ENCODE measurements at regions not wholly inside any gene's neighbourhood (a gene's known extent, or its start where the extent isn't known, plus 50 kb on each side); places are given as distances from the start of the nearest gene placed in this dataset.

GRCh38 chr10:63077800-63078199 is 55.3 kb upstream of the NRBF2 start:
- H3K27ac Mint-ChIP-seq, result no peak overlapping the region
- H3K4me1 Mint-ChIP-seq (ENCODE audit: low read depth), result no peaks in the 10 kb centered on the region
- peaks cover under 1% of the 10 kb centered on the region for H3K27me3 Mint-ChIP-seq
- H3K36me3 Mint-ChIP-seq (ENCODE audit: insufficient read depth), result no peaks in the 10 kb centered on the region
- H3K9me3 Mint-ChIP-seq (ENCODE audit: low read depth), result no peaks in the 10 kb centered on the region
- no peak overlapping the region for H3K4me3 Mint-ChIP-seq (ENCODE audit: low read depth)
- DNase-seq (ENCODE audit: low spot score, unreplicated experiment), result no peak
- no peak for TF ChIP-seq CTCF (IDR thresholded peaks at IDR 0.05; ENCODE audit: unreplicated experiment)

DNA sequence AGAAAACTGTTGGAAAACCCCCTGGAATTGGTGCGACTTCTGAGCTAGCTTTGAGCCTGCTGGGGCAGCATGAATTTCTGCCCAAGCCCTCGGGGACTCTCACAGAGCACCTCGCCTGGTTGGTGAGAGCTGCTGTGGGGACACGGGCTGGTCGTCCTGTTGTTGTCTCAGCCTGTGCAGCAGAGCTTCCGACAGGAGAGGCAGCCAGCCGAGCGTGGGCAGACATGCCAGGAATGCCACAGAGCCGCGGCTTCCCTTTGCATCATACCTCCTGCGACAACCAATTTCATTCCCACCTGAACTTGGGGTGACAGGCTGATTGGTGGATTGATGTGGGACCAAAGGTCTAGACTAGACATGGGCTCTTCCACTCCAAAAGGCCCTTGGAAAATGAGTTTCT is 60.2 kb upstream of the NRBF2 start:
- H3K36me3 Mint-ChIP-seq (ENCODE audit: insufficient read depth), result no peaks in the 10 kb centered on the region
- H3K4me3 Mint-ChIP-seq (ENCODE audit: low read depth), result no peak overlapping the region
- no peak for DNase-seq (ENCODE audit: low spot score, unreplicated experiment)
- H3K27me3 Mint-ChIP-seq, result peaks cover 3% of the 10 kb centered on the region
- H3K4me1 Mint-ChIP-seq (ENCODE audit: low read depth), result no peaks in the 10 kb centered on the region
- TF ChIP-seq CTCF (IDR thresholded peaks at IDR 0.05; ENCODE audit: unreplicated experiment), result no peak
- H3K9me3 Mint-ChIP-seq (ENCODE audit: low read depth), result no peaks in the 10 kb centered on the region
- no peak overlapping the region for H3K27ac Mint-ChIP-seq

DNA sequence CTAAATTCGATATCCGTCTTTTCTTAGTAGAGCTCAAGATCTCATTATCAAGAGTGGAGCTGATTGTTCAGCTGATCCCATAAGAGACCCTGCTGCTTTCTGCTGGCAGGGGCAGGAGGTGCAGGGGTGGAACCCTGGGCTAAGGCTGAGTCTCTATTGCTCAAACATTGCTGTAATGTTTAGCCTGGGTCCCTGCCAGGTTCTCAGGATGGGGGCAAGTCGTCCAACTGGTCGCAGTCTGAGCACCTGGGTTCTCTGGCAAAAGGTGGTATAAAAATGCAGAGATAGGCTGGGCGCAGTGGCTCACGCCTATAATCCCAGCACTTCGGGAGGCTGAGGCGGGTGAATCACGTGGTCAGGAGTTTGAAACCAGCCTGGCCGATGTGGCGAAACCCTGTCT is 62.0 kb upstream of the NRBF2 start:
- peaks cover 3% of the 10 kb centered on the region for H3K27me3 Mint-ChIP-seq
- H3K27ac Mint-ChIP-seq, result no peak overlapping the region
- H3K4me3 Mint-ChIP-seq (ENCODE audit: low read depth), result no peak overlapping the region
- no peaks in the 10 kb centered on the region for H3K9me3 Mint-ChIP-seq (ENCODE audit: low read depth)
- no peak for DNase-seq (ENCODE audit: low spot score, unreplicated experiment)
- no peaks in the 10 kb centered on the region for H3K36me3 Mint-ChIP-seq (ENCODE audit: insufficient read depth)
- TF ChIP-seq CTCF (IDR thresholded peaks at IDR 0.05; ENCODE audit: unreplicated experiment), result no peak
- H3K4me1 Mint-ChIP-seq (ENCODE audit: low read depth), result no peaks in the 10 kb centered on the region

DNA sequence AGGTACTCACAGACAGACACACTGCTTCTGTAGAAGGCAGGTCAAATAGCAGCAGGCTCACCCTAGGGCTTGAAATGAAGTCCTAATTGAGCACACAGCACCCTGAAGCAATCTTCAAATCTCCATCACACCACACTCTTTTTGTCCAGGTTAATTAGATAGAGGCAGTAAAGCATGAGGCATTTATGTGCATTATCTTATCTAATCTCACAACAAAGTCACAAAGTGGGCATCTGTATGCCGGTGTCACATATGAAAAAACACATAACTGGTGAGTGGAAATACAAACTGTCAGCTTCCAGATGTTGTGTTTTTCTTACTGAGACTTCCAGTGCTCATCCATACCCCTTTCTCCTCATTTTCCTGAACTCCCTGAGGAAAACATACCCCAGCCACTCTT is 63.8 kb upstream of the NRBF2 start:
- no peak overlapping the region for H3K4me3 Mint-ChIP-seq (ENCODE audit: low read depth)
- no peaks in the 10 kb centered on the region for H3K36me3 Mint-ChIP-seq (ENCODE audit: insufficient read depth)
- H3K9me3 Mint-ChIP-seq (ENCODE audit: low read depth), result no peaks in the 10 kb centered on the region
- no peak for DNase-seq (ENCODE audit: low spot score, unreplicated experiment)
- peaks cover 7% of the 10 kb centered on the region for H3K27me3 Mint-ChIP-seq
- H3K27ac Mint-ChIP-seq, result no peak overlapping the region
- TF ChIP-seq CTCF (IDR thresholded peaks at IDR 0.05; ENCODE audit: unreplicated experiment), result no peak
- peaks cover 3% of the 10 kb centered on the region for H3K4me1 Mint-ChIP-seq (ENCODE audit: low read depth)

DNA sequence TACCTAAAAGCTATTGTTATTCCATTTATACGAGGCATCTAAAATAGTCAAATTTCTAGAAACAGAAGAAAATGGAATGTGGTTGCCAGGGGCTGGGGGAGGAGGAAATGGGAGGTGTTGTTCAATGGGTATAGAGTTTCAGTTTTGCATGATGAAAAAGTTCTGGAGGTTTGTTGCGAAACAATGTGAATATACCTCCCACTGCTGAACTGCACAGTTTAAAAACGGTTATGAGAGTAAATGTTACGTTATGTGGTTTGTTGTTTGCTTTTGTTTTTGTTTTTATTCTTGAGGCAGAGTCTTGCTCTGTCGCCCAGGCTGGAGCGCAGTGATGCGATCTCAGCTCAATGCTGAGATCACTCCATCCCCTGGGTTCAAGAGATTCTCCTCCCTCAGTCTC is 64.9 kb upstream of the NRBF2 start:
- Mint-ChIP-seq H3K27ac (no peak overlapping the region), H3K27me3 (peaks cover 7% of the 10 kb centered on the region), H3K4me1 (ENCODE audit: low read depth) (peaks cover 3% of the 10 kb centered on the region), H3K4me3 (ENCODE audit: low read depth) (no peak overlapping the region), H3K36me3 (ENCODE audit: insufficient read depth) (no peaks in the 10 kb centered on the region), H3K9me3 (ENCODE audit: low read depth) (no peaks in the 10 kb centered on the region)
- DNase-seq (ENCODE audit: low spot score, unreplicated experiment), result no peak
- no peak for TF ChIP-seq CTCF (IDR thresholded peaks at IDR 0.05; ENCODE audit: unreplicated experiment)

Data from progenitor cell of endocrine pancreas (in vitro differentiated cells).